ENCODE measurements at regions not wholly inside any gene's neighbourhood (a gene's known extent, or its start where the extent isn't known, plus 50 kb on each side); places are given as distances from the start of the nearest gene placed in this dataset.

DNA sequence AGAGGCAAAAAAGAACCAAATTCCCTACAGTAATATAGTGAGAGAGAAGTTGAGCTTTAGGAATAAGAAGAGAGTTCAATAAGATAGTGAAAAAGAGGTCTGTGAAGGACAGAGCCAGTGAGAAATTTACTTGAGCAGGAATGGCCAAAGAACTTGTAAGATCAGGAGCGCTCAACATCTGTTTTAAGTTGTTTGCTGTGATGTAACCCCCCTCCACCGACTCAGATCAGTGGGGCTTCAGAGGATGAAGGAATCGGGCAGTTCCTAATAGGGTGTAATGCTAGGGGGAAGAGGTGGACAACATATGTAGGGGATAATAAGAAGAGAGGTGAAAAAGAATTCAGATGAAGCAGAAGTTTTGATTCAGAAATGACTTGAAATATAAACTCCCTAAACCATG is 85.3 kb upstream of the FNDC3A start:
- TF ChIP-seq, protein P1, sequence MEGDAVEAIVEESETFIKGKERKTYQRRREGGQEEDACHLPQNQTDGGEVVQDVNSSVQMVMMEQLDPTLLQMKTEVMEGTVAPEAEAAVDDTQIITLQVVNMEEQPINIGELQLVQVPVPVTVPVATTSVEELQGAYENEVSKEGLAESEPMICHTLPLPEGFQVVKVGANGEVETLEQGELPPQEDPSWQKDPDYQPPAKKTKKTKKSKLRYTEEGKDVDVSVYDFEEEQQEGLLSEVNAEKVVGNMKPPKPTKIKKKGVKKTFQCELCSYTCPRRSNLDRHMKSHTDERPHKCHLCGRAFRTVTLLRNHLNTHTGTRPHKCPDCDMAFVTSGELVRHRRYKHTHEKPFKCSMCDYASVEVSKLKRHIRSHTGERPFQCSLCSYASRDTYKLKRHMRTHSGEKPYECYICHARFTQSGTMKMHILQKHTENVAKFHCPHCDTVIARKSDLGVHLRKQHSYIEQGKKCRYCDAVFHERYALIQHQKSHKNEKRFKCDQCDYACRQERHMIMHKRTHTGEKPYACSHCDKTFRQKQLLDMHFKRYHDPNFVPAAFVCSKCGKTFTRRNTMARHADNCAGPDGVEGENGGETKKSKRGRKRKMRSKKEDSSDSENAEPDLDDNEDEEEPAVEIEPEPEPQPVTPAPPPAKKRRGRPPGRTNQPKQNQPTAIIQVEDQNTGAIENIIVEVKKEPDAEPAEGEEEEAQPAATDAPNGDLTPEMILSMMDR (conservative IDR thresholded peaks at IDR 0.05; ENCODE audit: low read depth, low read length): no peak
- no peak for TF ChIP-seq EZH2phosphoT487 (IDR thresholded peaks at IDR 0.05; ENCODE audit: borderline replicate concordance, low read length)
- TF ChIP-seq EZH2 (IDR thresholded peaks at IDR 0.05; ENCODE audit: low read length, unreplicated experiment): no peak
